ENCODE measurements at regions not wholly inside any gene's neighbourhood (a gene's known extent, or its start where the extent isn't known, plus 50 kb on each side); places are given as distances from the start of the nearest gene placed in this dataset.

GRCh38 chr18:44557616-44558151 lies 123.0 kb upstream of the SETBP1 start:
- no peak for TF ChIP-seq SPI1 (IDR thresholded peaks at IDR 0.05; ENCODE audit: borderline replicate concordance, low read depth)
- no peak for TF ChIP-seq REST (IDR thresholded peaks at IDR 0.05; ENCODE audit: insufficient replicate concordance, low read depth)
- TF ChIP-seq POLR2AphosphoS5 (IDR thresholded peaks at IDR 0.05; ENCODE audit: low read depth), result no peak
- no peak for TF ChIP-seq CTCF (IDR thresholded peaks at IDR 0.05; ENCODE audit: insufficient read depth, low read length)
- no peak for TF ChIP-seq GABPA (IDR thresholded peaks at IDR 0.05; ENCODE audit: low read depth)

GRCh38 chr18:44558767-44559166 lies 121.9 kb upstream of the SETBP1 start:
- TF ChIP-seq SPI1 (IDR thresholded peaks at IDR 0.05; ENCODE audit: borderline replicate concordance, low read depth) (no peak), CTCF (IDR thresholded peaks at IDR 0.05; ENCODE audit: insufficient read depth, low read length) (no peak), POLR2AphosphoS5 (IDR thresholded peaks at IDR 0.05; ENCODE audit: low read depth) (no peak), GABPA (IDR thresholded peaks at IDR 0.05; ENCODE audit: low read depth) (no peak), REST (IDR thresholded peaks at IDR 0.05; ENCODE audit: insufficient replicate concordance, low read depth) (no peak)
- no peaks in the 10 kb centered on the region for H3K27me3 ChIP-seq (ENCODE audit: insufficient read depth, poor library complexity, severe bottlenecking)
- H3K4me3 ChIP-seq (replicated peaks; ENCODE audit: insufficient read depth, low read length), result no peak overlapping the region
- no peak for DNase-seq (ENCODE audit: low read depth in 1 of 2, low spot score in 1 of 2)
- no peak overlapping the region for H3K27ac ChIP-seq (replicated peaks)

More at GRCh38 chr18:44557616-44558151, 123.0 kb upstream of the SETBP1 start:
- no peak for DNase-seq (ENCODE audit: low read depth in 1 of 2, low spot score in 1 of 2)
- no peak overlapping the region for H3K4me3 ChIP-seq (replicated peaks; ENCODE audit: insufficient read depth, low read length)
- H3K27me3 ChIP-seq (ENCODE audit: insufficient read depth, poor library complexity, severe bottlenecking), result no peaks in the 10 kb centered on the region
- no peak overlapping the region for H3K27ac ChIP-seq (replicated peaks)

- Histone ChIP-seq H3K27me3 (ENCODE audit: insufficient read depth, poor library complexity, severe bottlenecking) (no peaks in the 10 kb centered on the region), H3K27ac (replicated peaks) (no peak overlapping the region), H3K4me3 (replicated peaks; ENCODE audit: insufficient read depth, low read length) (no peak overlapping the region)
- no peak for DNase-seq (ENCODE audit: low read depth in 1 of 2, low spot score in 1 of 2)
- TF ChIP-seq REST (IDR thresholded peaks at IDR 0.05; ENCODE audit: insufficient replicate concordance, low read depth) (no peak), GABPA (IDR thresholded peaks at IDR 0.05; ENCODE audit: low read depth) (no peak)
Observed at GRCh38 chr18:44562986-44563385, 117.7 kb upstream of the SETBP1 start.

Data from HL-60 (cell line).